Endothelial cell (in vitro differentiated cells): ENCODE measurements at regions not wholly inside any gene's neighbourhood (a gene's known extent, or its start where the extent isn't known, plus 50 kb on each side); places are given as distances from the start of the nearest gene placed in this dataset.

Experiments
- DNase-seq: peaks from one replicate; pipeline ENCODE4 v3.0.0; 2021; ENCODE audit warnings: low spot score
- H3K27ac Mint-ChIP-seq: one replicate; pipeline ENCODE4 v1.8.0; 2021; ENCODE audit warnings: mixed read lengths, inconsistent platforms; ENCODE audit not compliant: unreplicated experiment
- H3K27me3 Mint-ChIP-seq: one replicate; pipeline ENCODE4 v1.8.0; 2021; ENCODE audit warnings: mild to moderate bottlenecking, moderate library complexity, mixed read lengths, inconsistent platforms; ENCODE audit not compliant: unreplicated experiment
- H3K36me3 Mint-ChIP-seq: one replicate; pipeline ENCODE4 v1.8.0; 2021; ENCODE audit warnings: mild to moderate bottlenecking, low read depth, mixed read lengths, inconsistent platforms; ENCODE audit not compliant: unreplicated experiment
- H3K4me1 Mint-ChIP-seq: one replicate; pipeline ENCODE4 v1.8.0; 2021; ENCODE audit warnings: mild to moderate bottlenecking, mixed read lengths, inconsistent platforms; ENCODE audit not compliant: unreplicated experiment
- H3K4me3 Mint-ChIP-seq: one replicate; pipeline ENCODE4 v1.8.0; 2021; ENCODE audit warnings: mild to moderate bottlenecking, mixed read lengths, inconsistent platforms; ENCODE audit not compliant: unreplicated experiment
- H3K9me3 Mint-ChIP-seq: one replicate; pipeline ENCODE4 v1.8.0; 2021; ENCODE audit warnings: mixed read lengths, inconsistent platforms; ENCODE audit not compliant: unreplicated experiment
- CTCF ChIP-seq: fragments of 200-600 bp; sonication (generic); IDR thresholded peaks from one replicate; pipeline ENCODE4 v1.5.0; 2021; ENCODE audit warnings: antibody characterized with exemption; ENCODE audit not compliant: unreplicated experiment

DNA sequence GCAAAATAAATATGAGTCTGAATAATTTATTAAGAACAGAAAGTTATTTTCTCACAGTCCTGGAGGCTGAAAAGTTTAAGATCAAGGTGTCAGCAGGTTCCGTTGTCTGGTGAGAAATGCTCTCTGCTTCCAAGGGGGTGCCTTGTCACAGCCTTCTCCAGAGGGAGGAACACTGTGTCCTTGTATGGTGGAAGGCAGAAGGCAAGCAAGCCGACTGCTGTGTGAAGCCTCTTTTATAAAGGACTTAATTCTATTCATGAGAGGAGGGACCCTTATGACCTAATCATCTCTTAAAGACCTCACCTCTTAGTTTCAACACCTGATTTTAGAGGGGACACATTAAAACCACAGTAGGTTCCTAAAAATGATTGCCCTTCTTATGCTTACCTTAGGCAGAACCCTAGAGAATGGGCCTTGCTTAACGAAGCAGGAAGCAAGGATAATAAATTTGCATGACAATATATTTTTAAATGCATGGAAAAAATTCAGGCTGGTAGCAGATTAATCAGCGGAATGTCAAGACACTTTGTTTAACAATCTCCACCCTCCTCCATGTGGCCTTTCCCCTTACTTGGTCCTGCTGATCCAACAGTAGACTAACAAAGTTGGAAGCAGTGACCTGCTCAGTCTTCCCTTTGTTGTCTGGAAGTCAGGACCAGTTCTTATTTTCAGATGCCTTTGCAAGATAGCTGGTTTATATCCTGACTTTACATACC, 154.9 kb downstream of the DYRK2 start:
- Mint-ChIP-seq H3K4me3 (no peak overlapping the region), H3K27me3 (peaks cover 1% of the 10 kb centered on the region), H3K4me1 (peaks cover 21% of the 10 kb centered on the region)

GRCh38 chr12:67804168-67804567, 155.6 kb downstream of the DYRK2 start:
- DNase-seq = no peak
- Mint-ChIP-seq H3K4me1 (peaks cover 14% of the 10 kb centered on the region), H3K9me3 (no peaks in the 10 kb centered on the region), H3K4me3 (no peak overlapping the region), H3K36me3 (no peaks in the 10 kb centered on the region), H3K27ac (no peak overlapping the region), H3K27me3 (peaks cover 1% of the 10 kb centered on the region)
- TF ChIP-seq CTCF = no peak

More for the DNA sequence above, 154.9 kb downstream of the DYRK2 start:
- H3K36me3 Mint-ChIP-seq = no peaks in the 10 kb centered on the region
- H3K27ac Mint-ChIP-seq = no peak overlapping the region
- TF ChIP-seq CTCF = no peak
- H3K9me3 Mint-ChIP-seq = no peaks in the 10 kb centered on the region
- DNase-seq = no peak

DNA sequence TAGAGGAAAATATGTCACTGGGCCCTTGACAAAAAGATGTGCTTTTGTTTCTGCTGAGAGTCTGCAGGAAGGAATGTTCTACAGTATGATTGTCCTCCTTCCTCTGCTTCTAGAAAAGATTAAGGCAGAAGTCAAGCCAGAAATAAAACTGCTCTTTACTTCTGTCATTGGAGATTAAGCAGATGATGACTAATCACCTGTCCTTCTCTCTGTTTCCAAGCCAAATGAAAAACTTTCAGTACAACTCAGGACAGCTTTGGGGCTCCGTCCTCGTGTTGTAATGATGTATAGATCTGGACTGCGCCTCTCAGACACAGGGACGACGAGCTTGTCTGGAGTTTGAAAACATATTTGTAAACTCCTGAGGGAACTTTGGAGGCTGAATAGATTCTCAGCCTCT, 159.3 kb downstream of the DYRK2 start:
- no peak for TF ChIP-seq CTCF
- Mint-ChIP-seq H3K36me3 (no peaks in the 10 kb centered on the region), H3K9me3 (no peaks in the 10 kb centered on the region), H3K27ac (no peak overlapping the region), H3K4me1 (peaks cover 9% of the 10 kb centered on the region), H3K4me3 (no peak overlapping the region), H3K27me3 (no peaks in the 10 kb centered on the region)
- no peak for DNase-seq

DNA sequence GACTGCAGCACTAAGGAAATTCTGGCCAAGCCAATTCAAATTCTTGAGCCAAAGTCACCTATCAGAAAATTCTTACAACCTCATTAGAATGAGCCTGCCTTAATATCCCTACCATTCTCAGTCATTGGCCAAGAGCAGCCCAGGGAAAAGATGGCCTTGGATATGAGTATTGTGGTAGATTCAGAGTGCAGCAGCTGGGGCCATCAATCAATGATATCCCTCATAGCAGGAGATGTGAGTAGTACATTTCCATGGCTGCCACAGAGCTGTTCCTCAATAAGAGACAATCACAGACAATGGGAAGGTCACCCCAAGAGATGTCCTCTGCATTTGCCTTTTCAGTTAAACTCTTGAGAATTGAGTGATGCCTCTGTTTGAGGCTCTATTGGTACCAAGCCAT, 161.6 kb downstream of the DYRK2 start:
- Mint-ChIP-seq H3K27ac (no peak overlapping the region), H3K4me1 (peaks cover 8% of the 10 kb centered on the region), H3K36me3 (no peaks in the 10 kb centered on the region), H3K27me3 (no peaks in the 10 kb centered on the region), H3K9me3 (peaks cover 2% of the 10 kb centered on the region), H3K4me3 (no peak overlapping the region)
- TF ChIP-seq CTCF = no peak
- no peak for DNase-seq

DNA sequence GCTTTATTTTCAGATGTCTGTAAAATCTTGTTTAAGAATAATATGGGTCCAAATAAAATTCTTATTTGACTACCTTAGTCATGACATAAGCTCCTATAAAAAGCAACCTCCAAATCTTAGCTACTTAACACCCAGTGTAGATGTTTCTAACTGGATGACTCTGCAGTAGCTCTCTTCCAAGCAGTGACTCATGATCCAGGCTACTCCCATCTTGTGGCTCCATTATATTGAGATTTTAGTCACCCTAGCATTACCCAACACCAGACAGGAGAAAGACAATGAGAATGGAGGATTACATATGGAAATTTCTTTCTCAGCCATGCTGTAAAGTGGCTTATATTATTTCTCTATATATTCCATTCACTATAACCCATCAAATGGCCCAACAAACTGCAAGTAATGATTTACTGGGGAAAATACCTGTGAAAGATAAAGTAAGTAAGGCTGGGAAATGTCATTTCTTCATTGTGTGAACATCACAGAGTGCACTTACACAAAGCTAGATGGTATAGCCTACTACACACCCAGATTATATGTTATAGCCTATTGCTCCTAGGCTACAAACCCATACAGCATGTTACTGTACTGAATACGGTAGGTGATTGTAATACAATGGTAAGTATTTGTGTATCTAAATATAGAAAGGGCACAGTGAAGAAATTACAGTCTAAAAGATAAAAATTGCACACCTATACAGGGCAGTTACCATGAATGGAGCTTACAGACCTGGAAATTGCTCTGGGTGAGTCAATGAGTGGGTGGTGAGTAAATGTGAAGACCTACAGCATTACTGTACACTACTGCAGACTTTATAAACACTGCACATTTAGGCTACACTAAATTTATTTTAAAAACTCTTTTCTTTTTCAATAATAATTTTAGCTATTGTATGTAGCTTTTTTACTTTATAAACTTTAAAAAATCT, 163.2 kb downstream of the DYRK2 start:
- Mint-ChIP-seq H3K27ac (no peak overlapping the region), H3K9me3 (peaks cover 11% of the 10 kb centered on the region), H3K27me3 (no peaks in the 10 kb centered on the region), H3K4me1 (peaks cover 8% of the 10 kb centered on the region), H3K4me3 (no peak overlapping the region), H3K36me3 (no peaks in the 10 kb centered on the region)
- no peak for DNase-seq
- no peak for TF ChIP-seq CTCF
